NCI-H2227 treated with DMSO at 0.1 percent for 48 hours (cell line): ENCODE measurements at regions not wholly inside any gene's neighbourhood (a gene's known extent, or its start where the extent isn't known, plus 50 kb on each side); places are given as distances from the start of the nearest gene placed in this dataset.

ENCODE experiments used
- DNase-seq: peaks from one replicate; lab custom pipeline; 2025; lab: John Stamatoyannopoulos, UW

DNA sequence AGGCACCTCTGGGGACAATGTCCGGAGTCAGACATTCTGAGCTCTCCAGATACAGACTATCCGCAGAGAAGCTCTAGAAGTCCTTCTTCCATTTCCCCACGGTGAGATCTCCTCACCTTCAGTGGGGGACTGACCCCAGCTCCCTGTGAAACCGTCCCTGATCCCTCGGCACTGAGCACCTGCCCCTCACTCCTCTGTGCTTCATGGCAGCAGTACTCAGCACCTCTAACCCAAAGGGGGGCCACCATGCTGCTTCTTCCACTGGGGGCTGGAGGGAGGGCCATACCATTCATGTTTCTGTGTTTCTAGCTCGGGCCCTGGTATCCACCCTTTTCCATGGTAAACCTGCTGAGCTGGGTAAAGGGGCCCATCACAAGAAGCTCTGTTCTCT lies 321.7 kb downstream of the BRD1 start:
- DNase-seq, result no peak

DNA sequence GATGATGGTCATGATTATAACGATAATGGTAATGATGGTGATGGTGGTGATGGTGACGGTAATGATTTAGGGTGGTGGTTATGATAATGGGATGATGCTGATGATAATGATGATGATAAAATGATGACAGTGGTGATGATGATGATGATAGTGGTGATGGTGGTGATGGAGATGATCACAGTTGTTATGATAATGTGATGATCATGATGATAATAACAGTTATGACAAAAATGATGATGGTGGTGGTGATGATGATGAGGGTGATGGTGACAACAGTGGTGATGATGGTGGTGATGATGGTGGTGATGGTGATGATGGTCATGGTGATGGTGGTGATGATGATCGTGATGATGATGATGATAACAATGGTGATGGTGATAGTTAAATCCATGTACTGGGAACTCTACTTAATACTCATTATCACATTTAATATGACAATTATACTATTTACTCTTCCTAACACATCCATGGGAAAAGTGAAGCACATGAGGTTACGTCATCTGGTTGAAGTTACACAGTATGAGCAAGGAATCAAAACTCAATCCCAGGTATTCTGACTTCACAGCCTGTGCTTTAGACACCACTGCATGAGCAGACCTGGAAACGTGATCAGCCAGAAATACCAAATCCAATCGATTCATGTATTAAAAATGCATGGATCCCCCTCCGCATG lies 322.2 kb downstream of the BRD1 start:
- no peak for DNase-seq

DNA sequence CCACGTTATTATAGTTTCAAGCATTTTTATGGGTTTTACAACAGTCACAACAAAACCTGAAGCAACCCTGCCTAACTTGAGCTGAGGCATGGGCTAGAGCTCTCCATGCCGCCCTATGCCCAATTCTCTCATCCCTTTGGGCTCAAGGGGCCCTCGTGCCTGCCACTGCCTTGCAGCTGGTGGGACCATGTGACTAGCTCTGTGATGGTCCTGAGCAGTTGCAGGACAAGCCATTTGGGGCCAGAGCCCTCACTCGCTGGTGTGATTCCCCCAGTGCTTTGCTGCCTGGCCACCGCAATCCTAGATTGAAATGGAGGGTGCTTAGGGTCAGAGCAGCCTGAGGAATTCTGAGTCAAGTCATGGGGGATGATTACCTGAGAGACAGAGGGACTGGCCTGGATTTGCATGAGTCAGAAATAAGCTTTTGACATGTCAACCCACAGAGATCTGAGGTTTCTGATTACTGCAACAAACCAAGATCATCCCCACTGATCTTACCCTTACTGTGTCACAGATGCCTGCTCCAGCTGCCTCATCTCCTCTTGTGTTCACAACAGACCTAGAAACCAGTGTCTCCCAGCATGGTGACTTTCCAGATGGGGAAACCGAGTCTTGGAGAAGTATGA lies 323.7 kb downstream of the BRD1 start:
- DNase-seq, result no peak

DNA sequence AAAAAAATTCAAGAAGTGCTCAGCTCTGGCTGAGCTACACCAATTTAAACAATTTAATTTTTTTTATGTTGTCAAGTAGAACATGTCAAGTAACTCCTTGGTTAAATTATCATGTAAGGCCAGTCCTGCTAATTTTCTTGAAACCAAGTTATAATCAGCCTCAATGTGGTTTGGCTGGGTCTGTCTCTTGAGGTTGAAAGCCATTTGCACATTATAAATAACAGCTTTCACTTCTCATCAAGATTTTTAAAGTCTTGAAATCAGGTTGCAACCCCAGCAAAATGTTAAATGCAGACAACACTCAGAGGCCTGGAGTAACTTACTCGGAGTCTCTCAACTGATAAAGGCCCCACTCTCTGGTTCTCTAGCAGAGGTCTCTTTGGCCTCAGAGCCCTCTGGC lies 324.4 kb downstream of the BRD1 start:
- no peak for DNase-seq

DNA sequence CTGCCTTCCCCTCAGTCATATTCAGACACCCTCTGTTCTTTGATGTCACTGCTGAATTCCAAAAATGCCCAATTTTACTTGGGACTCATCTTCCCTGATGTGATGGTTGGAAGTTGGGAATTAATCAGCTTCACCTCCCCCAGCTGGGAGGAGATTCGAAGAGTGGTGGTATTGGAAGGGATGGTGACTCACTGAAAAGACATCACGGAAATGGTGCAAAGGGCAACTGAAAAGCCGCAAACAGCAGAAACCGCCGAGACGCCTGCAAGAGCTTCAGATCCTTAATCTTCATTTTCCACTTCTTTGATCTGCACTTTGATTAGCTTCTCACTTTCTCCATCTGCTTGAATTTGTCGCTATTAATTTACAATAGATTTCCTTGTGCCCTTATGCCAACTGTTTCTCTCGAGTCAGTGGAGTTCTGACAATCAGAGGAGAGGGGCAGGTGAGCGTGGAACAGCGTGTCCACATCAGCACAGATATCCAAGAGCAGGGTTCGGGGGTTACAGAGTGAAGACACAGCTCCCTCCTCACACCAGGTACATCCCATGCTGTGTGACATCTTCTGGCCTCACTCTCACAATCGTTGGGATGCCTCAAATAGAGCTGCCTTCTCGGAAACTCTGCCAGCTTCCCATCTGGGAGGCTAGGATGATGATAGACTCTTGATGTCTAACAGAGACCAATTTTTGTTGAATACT lies 325.4 kb downstream of the BRD1 start:
- no peak for DNase-seq

DNA sequence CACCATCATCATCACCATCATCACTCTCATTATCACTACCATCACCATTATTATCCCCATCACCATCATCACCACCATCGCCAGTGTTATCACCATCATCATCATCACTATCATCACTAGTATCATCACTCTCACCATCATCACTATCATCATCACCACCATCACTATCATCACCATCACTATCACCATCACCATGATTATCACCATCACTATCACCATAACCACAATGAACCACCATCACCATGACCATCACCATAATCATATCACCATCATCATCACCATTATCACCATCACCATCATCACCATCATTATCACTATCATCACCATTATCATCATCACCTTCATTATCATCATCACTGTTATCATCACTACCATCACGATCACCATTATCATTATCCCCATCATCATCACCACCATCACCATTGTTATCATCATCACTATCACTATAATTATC lies 326.7 kb downstream of the BRD1 start:
- DNase-seq, result no peak

DNA sequence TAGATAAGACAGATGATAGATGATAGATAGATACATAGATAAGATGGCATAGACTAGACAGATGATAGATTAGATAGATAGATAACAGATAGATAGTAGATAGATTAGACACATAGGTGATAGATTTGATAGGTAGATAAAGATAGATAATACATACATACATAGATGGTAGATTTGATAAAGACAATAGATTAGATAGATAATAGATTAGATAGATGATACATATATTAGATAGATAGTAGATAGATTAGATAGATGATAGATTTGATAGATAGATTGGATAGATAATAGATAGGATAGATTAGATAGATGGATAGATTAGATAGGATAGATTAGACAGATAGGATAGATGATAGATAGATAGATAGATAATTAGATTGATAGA lies 327.6 kb downstream of the BRD1 start:
- DNase-seq, result no peak

DNA sequence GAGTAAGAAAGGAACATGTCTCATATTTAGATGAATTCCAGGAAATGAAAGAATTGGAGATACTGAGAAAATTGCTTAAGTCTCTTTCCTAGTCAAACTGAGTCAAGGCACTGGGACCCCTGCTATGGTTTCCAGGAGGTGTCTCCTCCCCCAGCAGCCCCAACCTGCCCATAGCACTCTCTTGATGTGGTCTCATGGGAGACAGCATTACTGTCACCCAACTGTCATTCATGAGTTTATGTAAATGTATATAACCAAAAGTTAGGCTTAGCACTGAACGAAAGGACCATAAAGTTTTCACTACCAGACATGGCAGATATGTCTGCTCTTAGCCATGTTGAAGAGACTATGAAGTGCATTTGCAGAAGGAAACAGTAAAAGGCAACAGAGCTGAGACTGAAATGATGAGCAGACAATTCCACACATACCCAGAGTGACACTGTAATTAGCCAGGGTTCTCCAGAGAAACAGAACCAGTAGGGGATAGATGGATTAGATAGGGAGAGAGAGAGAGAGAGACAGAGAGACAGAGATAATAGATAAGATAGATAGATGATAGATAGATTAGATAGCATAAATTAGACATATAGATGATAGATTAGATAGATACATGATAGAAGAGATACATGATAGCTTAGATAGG lies 328.1 kb downstream of the BRD1 start:
- DNase-seq, result no peak

DNA sequence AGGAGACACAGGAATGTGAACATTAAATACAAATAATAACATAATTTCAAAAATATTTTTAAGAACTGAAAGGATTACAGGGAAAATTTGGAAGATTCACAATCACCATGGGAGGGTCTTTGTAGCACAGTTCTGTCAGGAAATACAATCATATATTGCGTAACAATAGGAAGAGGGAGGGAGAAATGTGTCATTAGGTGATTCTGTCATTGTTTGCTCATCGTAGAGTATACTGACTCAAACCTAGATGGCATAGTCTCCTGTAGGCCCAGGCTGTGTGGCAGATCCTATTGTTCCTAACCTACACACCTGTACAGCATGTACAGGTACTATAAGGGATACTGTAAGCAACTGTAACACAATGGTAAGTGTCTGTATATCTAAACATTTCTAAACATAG lies 330.4 kb downstream of the BRD1 start:
- no peak for DNase-seq

DNA sequence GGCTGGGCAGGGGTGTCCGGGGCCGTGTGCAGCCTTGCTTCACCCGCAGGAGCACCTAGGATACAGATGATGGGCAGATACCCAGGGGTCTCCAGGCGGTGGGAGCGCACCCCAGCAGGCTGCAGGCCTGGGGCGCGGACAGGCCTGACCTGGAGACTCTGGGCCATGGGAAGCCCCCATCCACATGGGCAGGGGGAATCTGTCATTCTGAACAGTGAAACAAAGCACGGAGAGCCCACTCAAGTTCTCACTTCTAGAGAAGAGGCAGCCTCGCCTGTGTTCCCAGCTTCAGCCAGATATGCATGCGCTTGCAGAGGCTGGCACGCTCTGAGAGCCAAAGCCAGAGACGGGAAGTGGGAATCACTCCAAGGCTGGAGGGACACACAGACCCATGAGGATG lies 333.1 kb downstream of the BRD1 start:
- no peak for DNase-seq

DNA sequence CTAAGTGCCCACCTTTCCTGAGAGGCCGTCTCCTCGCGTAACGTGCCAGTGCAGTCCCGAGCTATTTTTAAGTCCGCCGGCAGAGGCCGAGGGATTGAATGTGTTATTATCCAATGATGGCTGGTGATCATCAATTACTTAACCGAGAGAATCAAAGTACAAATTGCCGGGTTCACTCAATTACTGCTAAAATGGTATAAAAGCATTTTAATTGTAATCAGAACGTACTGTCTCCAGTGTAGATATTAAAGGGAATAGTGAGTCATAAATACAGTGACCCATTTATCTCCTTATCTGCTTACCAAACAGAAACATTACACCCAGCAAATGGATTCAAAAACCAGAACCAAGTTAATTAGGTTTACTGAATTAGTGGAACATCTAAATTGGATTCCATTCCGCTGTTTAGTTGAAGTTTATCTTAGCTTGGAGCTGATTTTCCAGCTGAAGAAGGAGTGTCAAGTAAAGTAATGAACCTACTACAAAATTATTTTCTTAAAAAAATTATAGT lies 334.9 kb downstream of the BRD1 start:
- no peak for DNase-seq

DNA sequence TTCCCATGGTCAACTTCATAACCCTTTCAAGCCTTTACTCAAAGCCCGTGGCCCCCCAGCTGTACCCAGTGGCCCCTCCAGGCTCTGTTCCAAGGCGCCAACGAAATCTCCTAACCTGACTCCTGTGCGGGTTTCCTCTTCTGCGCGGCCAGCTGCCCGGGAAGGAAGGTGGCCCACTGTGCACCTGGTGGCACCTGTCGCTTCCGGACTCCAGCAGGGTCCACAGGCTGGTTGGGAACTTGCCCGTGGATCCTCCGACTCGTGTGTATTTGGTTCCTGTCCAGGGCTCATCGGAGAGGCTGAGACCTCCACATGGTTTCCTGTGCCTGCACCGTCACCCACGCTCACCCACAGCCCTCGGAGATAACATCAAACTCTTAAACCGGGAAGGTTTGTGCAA lies 335.4 kb downstream of the BRD1 start:
- no peak for DNase-seq

DNA sequence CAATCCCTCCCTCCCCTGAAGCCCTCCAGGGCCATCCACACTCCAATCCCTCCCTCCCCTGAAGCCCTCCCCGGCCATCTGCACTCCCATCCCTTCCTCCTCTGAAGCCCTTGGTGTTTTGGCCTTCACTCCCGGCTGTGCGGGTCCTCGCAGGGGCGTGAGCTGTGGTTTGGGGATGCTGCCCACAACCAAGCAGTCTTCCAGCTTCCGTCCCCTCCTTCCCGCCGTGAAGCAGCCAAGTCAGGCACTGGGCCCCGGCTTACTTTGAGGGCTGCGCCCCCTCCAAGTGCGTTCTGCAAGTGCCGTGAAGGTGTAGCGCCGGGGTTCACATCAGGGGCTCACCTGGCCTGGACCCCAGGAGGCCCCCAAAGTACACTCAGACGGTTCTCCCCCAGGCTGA lies 335.9 kb downstream of the BRD1 start:
- DNase-seq, result no peak

DNA sequence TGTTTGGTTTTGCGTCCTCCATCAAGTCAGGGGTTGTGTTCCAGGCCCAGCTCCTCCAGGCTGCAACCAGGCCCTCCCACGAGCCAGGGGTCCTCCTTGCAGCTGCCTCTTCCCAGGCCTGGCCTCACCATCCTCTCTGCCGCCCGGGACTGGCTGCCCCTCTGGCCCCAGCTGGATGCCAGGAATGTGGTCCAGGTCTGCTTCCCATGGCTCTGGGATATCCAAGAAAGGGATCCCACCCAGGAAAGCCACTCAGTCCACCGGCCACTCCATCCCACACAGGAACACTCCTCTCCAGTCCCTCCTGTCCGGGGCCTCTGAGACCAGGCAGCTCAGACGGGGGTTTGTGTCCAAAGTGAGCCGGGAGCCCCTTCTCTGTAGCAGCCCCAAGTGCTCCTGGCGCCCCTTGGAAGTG lies 336.4 kb downstream of the BRD1 start:
- DNase-seq, result no peak

DNA sequence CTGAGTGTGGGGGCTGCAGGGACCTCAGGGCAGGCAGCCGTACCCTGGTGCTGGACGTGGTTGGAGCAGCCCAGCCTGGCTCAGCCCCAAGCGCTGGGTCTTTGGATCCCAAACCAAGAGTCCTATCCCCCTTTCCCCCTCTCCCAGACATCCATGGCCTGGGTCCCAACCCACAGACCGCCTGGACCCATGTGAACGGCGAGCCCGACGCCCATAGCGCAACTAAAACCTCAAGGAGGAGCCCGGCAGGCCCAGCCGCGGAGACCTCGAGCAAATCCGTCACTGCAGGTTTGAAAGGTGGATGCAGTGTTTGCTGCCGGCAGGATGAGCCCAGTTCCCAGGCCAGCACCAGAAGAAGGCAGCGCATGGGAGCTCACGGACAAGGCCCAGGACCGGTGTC lies 337.0 kb downstream of the BRD1 start:
- no peak for DNase-seq

DNA sequence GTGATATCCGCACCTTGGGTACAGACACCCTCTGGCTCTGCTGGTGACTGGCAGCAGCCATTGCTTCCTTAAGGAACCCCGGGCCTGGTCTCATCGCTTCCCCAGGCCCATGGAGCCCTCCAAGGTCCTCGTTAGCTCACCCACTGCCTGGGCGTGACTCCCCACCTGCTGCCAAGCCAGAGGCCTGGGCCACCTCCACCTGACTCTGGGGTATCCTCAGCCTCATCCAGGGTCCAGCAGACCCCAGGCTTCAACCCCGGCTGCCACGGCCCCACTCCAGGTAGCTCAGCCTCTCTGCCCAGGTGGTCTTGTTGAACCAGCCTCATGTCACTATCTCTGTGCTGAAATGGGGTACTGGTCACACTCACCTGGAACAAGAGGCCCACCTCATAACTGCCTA lies 337.9 kb downstream of the BRD1 start:
- DNase-seq, result no peak

DNA sequence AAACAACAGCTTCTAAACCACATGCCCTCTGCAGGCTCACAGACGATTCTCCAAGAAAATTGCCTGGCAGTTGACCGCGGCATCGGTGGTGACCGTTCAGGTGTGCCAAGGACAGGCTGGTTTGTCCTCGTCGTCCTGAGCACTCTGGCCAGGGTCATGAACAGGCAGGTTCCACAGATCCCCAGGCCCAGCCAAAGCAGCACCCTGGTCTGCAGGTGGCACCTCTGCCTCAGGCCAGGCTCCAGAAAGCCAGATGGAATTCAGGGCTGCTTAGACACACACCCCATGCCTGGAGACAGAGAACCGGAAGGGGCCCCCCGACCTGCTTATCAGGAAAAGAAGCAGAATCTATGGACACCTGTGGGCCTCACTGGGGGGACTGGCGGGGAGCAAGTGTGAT lies 338.7 kb downstream of the BRD1 start:
- DNase-seq, result no peak

DNA sequence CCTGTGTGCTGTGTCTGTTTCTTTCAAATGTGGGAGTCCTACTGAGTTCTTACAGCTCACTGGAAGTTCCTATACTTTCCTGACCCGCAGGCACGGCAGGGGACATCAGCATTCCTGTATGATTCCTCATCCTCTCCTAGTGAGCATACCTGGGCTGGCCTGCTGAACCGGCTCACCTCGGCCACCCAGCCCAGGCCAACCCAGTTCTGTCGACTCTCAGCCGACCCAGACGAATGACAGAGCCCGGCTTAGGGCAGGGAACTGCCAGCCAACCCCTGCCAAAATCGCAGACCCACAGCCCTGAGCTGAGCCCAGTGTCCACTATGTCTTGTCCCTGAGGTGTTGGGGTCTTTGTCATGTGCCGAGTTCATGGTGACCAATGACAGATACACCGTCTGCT lies 339.7 kb downstream of the BRD1 start:
- DNase-seq, result no peak

DNA sequence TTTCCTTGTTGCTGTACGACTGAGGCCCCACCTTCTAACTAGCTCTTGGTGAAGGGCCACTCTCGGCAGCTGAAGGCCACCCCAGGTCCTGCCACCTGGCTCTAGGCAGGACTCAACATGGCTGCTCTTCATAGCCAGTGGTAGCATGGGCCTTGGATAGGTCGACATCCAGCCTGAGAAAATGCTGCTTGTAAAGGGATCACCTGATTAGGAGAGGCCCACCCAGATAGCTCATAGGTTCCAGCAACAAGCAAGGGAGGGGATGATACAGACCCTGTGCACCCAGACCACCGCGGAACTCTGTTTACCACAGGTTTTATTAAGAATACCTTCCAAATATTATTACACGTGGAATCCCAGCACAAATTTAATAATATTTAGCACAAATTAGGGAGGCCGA lies 341.4 kb downstream of the BRD1 start:
- DNase-seq, result no peak

DNA sequence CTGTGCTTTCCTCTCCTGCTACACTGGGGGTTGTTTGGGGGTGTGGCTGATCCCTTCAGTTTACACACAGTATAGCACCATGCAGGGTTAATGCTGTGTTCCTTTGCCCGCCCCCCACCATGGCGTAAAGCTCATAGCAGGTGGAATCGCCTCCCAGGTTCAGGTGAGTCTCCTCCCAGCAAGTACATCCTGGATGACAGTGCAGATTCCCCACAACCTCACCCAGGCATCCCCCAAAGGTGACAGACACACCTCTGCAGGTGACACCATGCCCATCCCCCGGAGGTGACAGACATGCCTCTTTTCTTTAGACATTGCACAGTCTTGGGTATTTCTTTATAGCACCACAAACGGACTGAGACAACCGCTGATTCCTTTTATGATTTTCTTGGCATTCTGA lies 343.7 kb downstream of the BRD1 start:
- no peak for DNase-seq

DNA sequence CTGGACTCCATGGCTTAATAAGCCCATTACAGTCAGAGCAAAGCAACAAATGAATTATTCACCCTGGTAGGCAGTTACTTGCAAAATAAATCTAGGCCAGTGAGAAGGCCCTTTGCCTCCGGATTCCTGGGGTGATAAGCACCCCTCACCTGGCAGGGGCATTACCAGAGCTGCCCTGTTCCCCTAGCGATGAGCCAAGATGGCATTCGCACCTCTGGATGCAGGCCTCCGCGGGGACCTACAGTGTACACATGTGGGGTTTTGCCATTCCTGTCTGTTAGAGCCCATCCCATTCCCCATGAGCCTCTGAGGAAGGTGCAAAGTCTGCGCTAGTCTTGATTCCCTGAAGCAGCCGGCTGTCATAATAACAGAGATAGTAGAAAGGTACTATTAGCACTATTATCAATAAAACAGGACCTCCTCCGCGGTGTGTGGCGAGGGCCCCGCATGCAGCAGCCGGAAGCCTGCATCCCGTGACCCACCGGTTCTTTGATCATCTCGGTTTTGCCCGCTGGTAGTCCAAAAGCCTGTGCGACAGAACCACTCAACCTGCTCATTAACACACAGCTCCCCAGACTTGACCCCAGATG lies 344.3 kb downstream of the BRD1 start:
- no peak for DNase-seq

DNA sequence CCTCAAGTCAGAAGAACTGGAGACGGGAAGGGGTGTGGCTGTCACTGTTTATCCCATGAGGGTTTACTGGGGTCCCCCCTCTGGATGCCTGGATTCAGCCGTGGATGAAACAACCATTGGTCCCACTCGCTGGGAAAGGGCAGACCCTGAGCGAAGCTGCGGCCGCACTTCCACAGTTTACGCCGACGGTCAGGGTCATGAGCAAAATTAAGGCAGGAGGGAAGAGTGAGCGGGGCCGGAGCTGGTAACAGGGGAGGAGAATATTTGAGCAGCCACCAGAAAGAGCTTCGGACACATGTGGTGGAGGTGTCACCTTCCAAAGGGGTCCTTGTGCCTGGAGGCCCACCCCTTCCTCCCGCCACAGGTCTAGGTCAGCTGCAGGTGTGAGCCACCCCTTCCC lies 344.9 kb downstream of the BRD1 start:
- DNase-seq, result no peak
